IPS DF 6.9 (cell line): ENCODE measurements at regions not wholly inside any gene's neighbourhood (a gene's known extent, or its start where the extent isn't known, plus 50 kb on each side); places are given as distances from the start of the nearest gene placed in this dataset.
"Not testable (repeated sequence)": the region's sequence is repeated elsewhere in the genome, so short reads cannot be mapped to it uniquely, and the experiment has no call there.

Experiments
- DNase-seq: peaks from one replicate; pipeline ENCODE4 v3.0.0-alpha.2; 2013; ENCODE audit warnings: low read depth, low spot score
- H3K27ac ChIP-seq: one replicate; pipeline ENCODE4 v1.5.1; 2013; ENCODE audit warnings: low read length, control low read depth
- H3K27me3 ChIP-seq: 2 replicates; pipeline ENCODE4 v1.6.1; 2013; ENCODE audit warnings: mild to moderate bottlenecking, low read length; ENCODE audit not compliant: control insufficient read depth, insufficient read depth
- H3K36me3 ChIP-seq: 2 replicates; pipeline ENCODE4 v1.6.1; 2013; ENCODE audit warnings: low read length; ENCODE audit not compliant: control insufficient read depth, insufficient read depth
- H3K4me1 ChIP-seq: 2 replicates; pipeline ENCODE4 v1.6.1; 2013; ENCODE audit warnings: low read length; ENCODE audit not compliant: control insufficient read depth, insufficient read depth
- H3K4me3 ChIP-seq: 2 replicates; pipeline ENCODE4 v1.5.1; 2013; ENCODE audit warnings: mild to moderate bottlenecking, low read length
- H3K9me3 ChIP-seq: 2 replicates; pipeline ENCODE4 v1.6.1; 2013; ENCODE audit warnings: low read length, inconsistent platforms; ENCODE audit not compliant: control insufficient read depth, insufficient read depth
- WGBS: extraction: QIAGEN DNeasy Blood & Tissue Kit; methylation state at CpG from one replicate; pipeline ENCODE4 v1.1.7; 2013; ENCODE audit warnings: mixed read lengths, missing lambda C conversion rate; ENCODE audit not compliant: insufficient read length, insufficient coverage; 5-methylcytosine and 5-hydroxymethylcytosine counted together

- no peaks in the 10 kb centered on the region for H3K9me3 ChIP-seq
- H3K36me3 ChIP-seq = 0 out of 2 replicates have a peak, but pooled peaks cover 3% of the 10 kb centered on the region
- no peaks in the 10 kb centered on the region for H3K4me1 ChIP-seq
- no peaks in the 10 kb centered on the region for H3K27me3 ChIP-seq
- H3K27ac ChIP-seq = no peak overlapping the region
- H3K4me3 ChIP-seq = no peak overlapping the region
- DNase-seq = no peak
- WGBS = no CpG with 5 or more reads among the region's 1 CpG
These were observed 274.5 kb upstream of the NRSN1 start for GRCh38 chr6:23851522-23851921.

GRCh38 chr6:23853566-23854133, 272.4 kb upstream of the NRSN1 start:
- not testable (repeated sequence) for DNase-seq, H3K36me3 ChIP-seq, H3K27me3 ChIP-seq, H3K9me3 ChIP-seq, H3K27ac ChIP-seq, H3K4me3 ChIP-seq, H3K4me1 ChIP-seq
- WGBS = no CpG with 5 or more reads among the region's 18 CpGs

GRCh38 chr6:23854154-23854553, 271.9 kb upstream of the NRSN1 start:
- no CpG with 5 or more reads among the region's 22 CpGs for WGBS
- not testable (repeated sequence) for H3K9me3 ChIP-seq, H3K27ac ChIP-seq

GRCh38 chr6:23855497-23856116, 270.4 kb upstream of the NRSN1 start:
- H3K9me3 ChIP-seq = no peaks in the 10 kb centered on the region
- WGBS = no CpG with 5 or more reads among the region's 23 CpGs
- no peak for DNase-seq
- no peaks in the 10 kb centered on the region for H3K27me3 ChIP-seq
- no peak overlapping the region for H3K4me3 ChIP-seq
- no peak overlapping the region for H3K27ac ChIP-seq
- no peaks in the 10 kb centered on the region for H3K4me1 ChIP-seq
- 0 out of 2 replicates have a peak, but pooled peaks cover 3% of the 10 kb centered on the region for H3K36me3 ChIP-seq

More at GRCh38 chr6:23854154-23854553, 271.9 kb upstream of the NRSN1 start:
- H3K4me3 ChIP-seq, H3K27me3 ChIP-seq, H3K36me3 ChIP-seq, DNase-seq, H3K4me1 ChIP-seq: not testable (repeated sequence)

- Histone ChIP-seq H3K4me3 (no peak overlapping the region), H3K27ac (no peak overlapping the region), H3K4me1 (no peaks in the 10 kb centered on the region), H3K9me3 (no peaks in the 10 kb centered on the region), H3K36me3 (no peaks in the 10 kb centered on the region), H3K27me3 (no peaks in the 10 kb centered on the region)
- DNase-seq = no peak
These were observed 255.5 kb upstream of the NRSN1 start for GRCh38 chr6:23870496-23870895.

- DNase-seq = no peak
- Histone ChIP-seq H3K4me3 (no peak overlapping the region), H3K27me3 (no peaks in the 10 kb centered on the region), H3K36me3 (no peaks in the 10 kb centered on the region), H3K27ac (no peak overlapping the region), H3K4me1 (no peaks in the 10 kb centered on the region), H3K9me3 (no peaks in the 10 kb centered on the region)
- no CpG with 5 or more reads among the region's 1 CpG for WGBS
These were observed 252.9 kb upstream of the NRSN1 start for GRCh38 chr6:23873161-23873560.

GRCh38 chr6:23875006-23875405, 251.0 kb upstream of the NRSN1 start:
- Histone ChIP-seq H3K36me3 (no peaks in the 10 kb centered on the region), H3K9me3 (no peaks in the 10 kb centered on the region), H3K4me1 (no peaks in the 10 kb centered on the region), H3K27ac (no peak overlapping the region), H3K27me3 (no peaks in the 10 kb centered on the region), H3K4me3 (no peak overlapping the region)
- no peak for DNase-seq
- WGBS = no CpG with 5 or more reads among the region's 1 CpG

- no peaks in the 10 kb centered on the region for H3K9me3 ChIP-seq
- H3K4me3 ChIP-seq = no peak overlapping the region
- H3K27ac ChIP-seq = no peak overlapping the region
- WGBS = no CpG with 5 or more reads among the region's 3 CpGs
- no peak for DNase-seq
- no peaks in the 10 kb centered on the region for H3K4me1 ChIP-seq
- H3K27me3 ChIP-seq = no peaks in the 10 kb centered on the region
- H3K36me3 ChIP-seq = no peaks in the 10 kb centered on the region
These were observed 246.2 kb upstream of the NRSN1 start for GRCh38 chr6:23879816-23880215.

- Histone ChIP-seq H3K36me3 (no peaks in the 10 kb centered on the region), H3K27me3 (no peaks in the 10 kb centered on the region), H3K27ac (no peak overlapping the region), H3K9me3 (no peaks in the 10 kb centered on the region), H3K4me3 (no peak overlapping the region), H3K4me1 (no peaks in the 10 kb centered on the region)
- DNase-seq = no peak
- WGBS = no CpG with 5 or more reads among the region's 3 CpGs
These were observed 235.3 kb upstream of the NRSN1 start for GRCh38 chr6:23890543-23891227.

- no peaks in the 10 kb centered on the region for H3K4me1 ChIP-seq
- no peaks in the 10 kb centered on the region for H3K36me3 ChIP-seq
- DNase-seq = no peak
- no peaks in the 10 kb centered on the region for H3K27me3 ChIP-seq
- no peak overlapping the region for H3K4me3 ChIP-seq
- no CpG with 5 or more reads among the region's 8 CpGs for WGBS
- H3K9me3 ChIP-seq = no peaks in the 10 kb centered on the region
- no peak overlapping the region for H3K27ac ChIP-seq
These were observed 220.7 kb upstream of the NRSN1 start for GRCh38 chr6:23905133-23905815.
